Memory B cell (primary cell): ENCODE measurements at regions not wholly inside any gene's neighbourhood (a gene's known extent, or its start where the extent isn't known, plus 50 kb on each side); places are given as distances from the start of the nearest gene placed in this dataset.

Experiments
- ATAC-seq: fragments of 150-1000 bp; cut with Tn5 transposase; 2 replicates; pipeline ENCODE4 v1.10.0; 2021; ENCODE audit warnings: low read depth, mild to moderate bottlenecking, moderate library complexity
- DNase-seq, 2 donors: peaks; one replicate each; pipeline ENCODE4 v3.0.0; 2022; ENCODE audit warnings: low spot score in 2 of 2
- H3K27ac Mint-ChIP-seq: one replicate; pipeline ENCODE4 v1.8.0; 2022; ENCODE audit warnings: mild to moderate bottlenecking, moderate library complexity, mixed read lengths
- H3K27me3 Mint-ChIP-seq: one replicate; pipeline ENCODE4 v1.8.0; 2022; ENCODE audit warnings: mixed read lengths
- H3K36me3 Mint-ChIP-seq: one replicate; pipeline ENCODE4 v1.8.0; 2022; ENCODE audit warnings: mild to moderate bottlenecking, mixed read lengths
- H3K4me1 Mint-ChIP-seq: one replicate; pipeline ENCODE4 v1.8.0; 2022; ENCODE audit warnings: mixed read lengths
- H3K4me3 Mint-ChIP-seq: one replicate; pipeline ENCODE4 v1.8.0; 2022; ENCODE audit warnings: mild to moderate bottlenecking, moderate library complexity, mixed read lengths
- H3K9me3 Mint-ChIP-seq: one replicate; pipeline ENCODE4 v1.8.0; 2022; ENCODE audit warnings: mixed read lengths

DNA sequence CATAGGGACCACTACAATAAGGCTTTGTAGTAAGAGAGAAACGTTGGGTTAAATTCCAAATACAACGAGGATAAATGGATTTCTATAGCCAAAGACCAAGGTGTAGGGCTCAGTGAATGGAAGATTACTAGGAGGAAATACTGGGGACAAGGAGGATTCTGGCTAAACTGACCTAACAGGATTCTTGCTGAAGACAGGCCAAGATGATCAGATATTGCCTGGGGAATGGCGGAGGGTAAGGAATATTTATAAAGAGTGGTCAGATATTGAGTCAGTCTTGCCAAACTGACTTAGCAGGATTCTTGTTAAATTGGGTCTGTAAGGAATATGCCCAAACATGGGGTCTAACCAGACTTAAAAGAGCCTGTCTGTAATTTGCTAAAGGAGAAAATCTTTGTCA is 463.8 kb downstream of the EDEM1 start:
- H3K36me3 Mint-ChIP-seq, result no peaks in the 10 kb centered on the region
- no peak for ATAC-seq

DNA sequence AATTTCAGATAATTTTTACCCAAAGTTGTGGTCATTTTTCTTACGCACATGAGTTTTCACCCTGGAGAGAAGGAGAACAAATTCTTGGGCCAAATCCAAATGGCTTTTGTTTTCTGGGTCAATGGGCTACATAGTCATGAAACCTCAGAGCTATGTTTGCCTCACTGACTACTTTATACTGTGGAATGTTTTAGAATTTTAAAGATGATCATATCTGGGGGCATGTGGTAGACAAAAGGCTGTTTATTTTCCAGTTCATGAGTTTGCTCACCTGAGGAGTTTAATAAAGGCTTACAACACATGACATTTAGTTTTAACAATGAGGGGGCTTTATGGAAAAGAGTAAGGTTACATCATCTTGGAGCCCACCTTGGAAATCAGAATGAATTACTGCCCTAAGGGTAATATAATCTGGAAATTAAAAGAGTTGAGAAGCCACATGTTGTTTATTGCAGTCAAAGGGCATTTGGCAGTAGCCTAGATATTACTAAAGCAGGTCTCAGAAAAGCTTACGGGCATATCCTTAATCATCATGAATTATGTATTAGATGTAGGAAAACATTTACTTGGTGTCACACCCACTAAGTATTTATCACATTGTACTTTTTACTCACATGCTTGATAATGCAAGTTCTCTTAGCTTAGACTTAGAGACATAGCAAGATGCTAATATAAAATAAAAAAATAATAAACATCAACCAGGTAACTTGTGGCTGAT is 466.1 kb downstream of the EDEM1 start:
- Mint-ChIP-seq H3K36me3 (peaks cover 2% of the 10 kb centered on the region), H3K27ac (no peak overlapping the region), H3K9me3 (peaks cover 5% of the 10 kb centered on the region), H3K27me3 (peaks cover 4% of the 10 kb centered on the region), H3K4me1 (no peaks in the 10 kb centered on the region), H3K4me3 (no peak overlapping the region)
- DNase-seq (no peak), ATAC-seq (no peak)

More for the DNA sequence above, 463.8 kb downstream of the EDEM1 start:
- DNase-seq, result no peak
- no peaks in the 10 kb centered on the region for H3K27me3 Mint-ChIP-seq
- H3K4me1 Mint-ChIP-seq, result no peaks in the 10 kb centered on the region
- no peaks in the 10 kb centered on the region for H3K9me3 Mint-ChIP-seq
- no peak overlapping the region for H3K4me3 Mint-ChIP-seq
- no peak overlapping the region for H3K27ac Mint-ChIP-seq

DNA sequence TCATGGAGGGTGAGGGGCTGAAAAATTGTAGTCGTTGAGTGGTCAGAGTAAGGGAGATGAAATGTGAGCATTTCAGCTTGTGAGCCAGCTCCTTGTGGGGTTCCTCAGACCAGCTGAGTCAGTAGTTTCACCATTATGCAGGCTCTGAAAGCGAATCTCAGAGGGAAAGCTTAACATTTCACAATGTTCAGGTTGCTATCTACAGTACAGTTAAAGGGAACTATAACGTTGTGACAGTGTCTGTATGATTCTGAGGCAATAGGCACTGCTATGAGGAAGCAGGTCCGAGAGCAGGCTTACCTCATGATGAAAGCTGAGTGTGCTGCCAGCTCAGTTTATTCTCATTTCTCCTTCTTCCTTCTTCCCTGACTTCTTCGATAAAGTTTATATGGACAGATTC is 469.6 kb downstream of the EDEM1 start:
- no peak for ATAC-seq
- Mint-ChIP-seq H3K4me1 (no peaks in the 10 kb centered on the region), H3K27ac (no peak overlapping the region), H3K4me3 (no peak overlapping the region), H3K36me3 (peaks cover 2% of the 10 kb centered on the region), H3K9me3 (peaks cover 8% of the 10 kb centered on the region), H3K27me3 (peaks cover 4% of the 10 kb centered on the region)
- no peak for DNase-seq

DNA sequence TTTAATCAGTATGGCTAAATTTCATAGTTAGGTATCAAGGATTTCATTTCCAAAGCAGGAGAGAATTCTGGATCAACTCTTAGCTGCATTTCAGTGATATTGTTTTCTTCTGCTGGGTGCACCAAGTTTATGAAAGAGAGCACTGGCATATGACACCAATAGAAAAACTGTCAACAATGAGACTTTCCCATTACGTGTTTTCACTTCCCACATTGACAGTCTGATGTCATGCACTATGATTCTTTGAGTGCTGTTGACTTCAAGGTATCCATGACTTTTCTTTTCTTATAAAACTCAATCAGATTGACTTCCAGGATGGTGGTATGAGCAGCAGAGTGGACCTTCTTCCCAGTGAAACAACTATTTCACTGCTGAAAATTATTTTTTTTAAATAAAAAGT is 476.1 kb downstream of the EDEM1 start:
- Mint-ChIP-seq H3K27ac (no peak overlapping the region), H3K4me1 (no peaks in the 10 kb centered on the region), H3K36me3 (peaks cover 2% of the 10 kb centered on the region), H3K9me3 (peaks cover 5% of the 10 kb centered on the region), H3K4me3 (no peak overlapping the region), H3K27me3 (no peaks in the 10 kb centered on the region)
- DNase-seq (no peak), ATAC-seq (no peak)

DNA sequence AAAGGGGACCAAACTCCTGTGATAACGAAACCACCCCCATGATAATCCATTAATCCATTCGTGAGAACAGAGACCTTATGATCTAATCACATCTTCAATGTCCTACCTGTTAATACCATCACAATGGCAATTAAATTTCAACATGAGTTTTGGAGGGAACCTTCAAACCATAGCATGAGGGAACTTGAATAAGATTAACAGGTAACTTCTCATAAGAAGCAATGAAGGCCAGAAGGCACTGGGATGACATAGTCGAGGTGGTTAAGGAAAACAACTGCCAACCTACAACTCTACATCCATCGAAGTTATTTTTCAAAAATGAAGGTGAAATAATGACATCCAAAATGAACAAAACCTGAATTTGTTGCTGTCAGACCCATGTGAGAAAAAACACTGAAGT is 478.9 kb downstream of the EDEM1 start:
- H3K4me3 Mint-ChIP-seq, result no peak overlapping the region
- ATAC-seq, result no peak

DNA sequence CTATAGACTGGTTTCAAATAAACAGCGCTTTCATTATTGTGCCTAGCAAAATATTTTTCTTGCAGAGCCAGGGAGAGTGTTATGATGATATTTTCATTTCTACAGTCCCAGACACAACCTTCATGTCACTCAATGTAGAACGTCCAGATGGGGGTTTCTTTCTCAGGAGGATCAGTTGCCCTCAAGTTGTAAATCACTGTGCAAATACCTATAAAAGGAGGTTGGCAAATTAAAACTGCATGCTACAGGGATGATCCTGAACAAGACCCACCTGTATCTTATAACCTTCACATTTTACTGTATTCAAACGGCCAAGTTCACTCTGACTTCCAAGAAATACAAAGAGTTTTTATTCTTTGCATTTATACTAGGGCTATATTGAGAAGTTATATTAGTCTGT is 486.0 kb downstream of the EDEM1 start:
- Mint-ChIP-seq H3K4me1 (no peaks in the 10 kb centered on the region), H3K4me3 (no peak overlapping the region), H3K36me3 (no peaks in the 10 kb centered on the region), H3K27ac (no peak overlapping the region), H3K9me3 (peaks cover 7% of the 10 kb centered on the region), H3K27me3 (no peaks in the 10 kb centered on the region)
- DNase-seq (no peak), ATAC-seq (no peak)

More for the DNA sequence above, 478.9 kb downstream of the EDEM1 start:
- H3K36me3 Mint-ChIP-seq, result peaks cover 2% of the 10 kb centered on the region
- no peak overlapping the region for H3K27ac Mint-ChIP-seq
- DNase-seq, result no peak
- peaks cover 3% of the 10 kb centered on the region for H3K9me3 Mint-ChIP-seq
- H3K27me3 Mint-ChIP-seq, result no peaks in the 10 kb centered on the region
- H3K4me1 Mint-ChIP-seq, result no peaks in the 10 kb centered on the region

DNA sequence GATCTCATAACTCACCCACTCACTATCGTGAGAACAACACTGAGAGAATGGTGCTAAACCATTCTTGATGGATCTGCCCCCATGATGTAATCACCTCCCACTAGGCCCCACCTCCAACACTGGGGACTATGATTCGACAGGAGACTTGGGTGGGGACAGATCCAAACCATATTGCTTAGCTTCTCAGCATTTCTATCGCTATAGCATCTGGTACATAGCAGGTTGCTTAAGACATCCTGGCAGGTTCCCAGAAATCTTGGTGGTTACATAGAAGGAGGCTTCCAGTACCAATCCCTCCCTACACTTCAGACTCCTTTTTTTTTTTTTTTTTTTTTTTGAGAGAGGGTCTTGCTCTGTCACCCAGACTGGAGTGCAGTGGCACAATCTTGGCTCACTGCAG is 487.8 kb downstream of the EDEM1 start:
- DNase-seq (no peak), ATAC-seq (no peak)
- Mint-ChIP-seq H3K9me3 (peaks cover 9% of the 10 kb centered on the region), H3K4me3 (no peak overlapping the region), H3K27ac (no peak overlapping the region), H3K27me3 (no peaks in the 10 kb centered on the region), H3K36me3 (no peaks in the 10 kb centered on the region), H3K4me1 (no peaks in the 10 kb centered on the region)

DNA sequence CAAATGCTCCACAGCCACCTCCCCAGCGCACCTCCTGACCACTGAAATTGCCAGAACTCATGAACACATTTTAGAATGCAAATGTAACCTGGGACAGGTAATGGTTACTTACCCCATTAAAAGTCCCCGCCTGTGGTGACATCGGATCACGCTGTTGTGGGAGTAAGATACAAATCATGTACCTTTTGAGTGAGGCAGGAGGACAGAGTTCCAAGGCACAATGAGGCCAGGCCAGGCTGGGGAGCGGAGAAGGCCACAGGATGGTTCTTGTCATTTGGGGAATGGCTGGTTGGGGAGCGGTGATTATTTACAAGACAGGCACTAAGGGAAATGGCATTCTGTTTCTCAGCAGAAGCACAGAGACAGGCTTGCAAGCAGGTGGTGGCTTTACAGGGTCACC is 490.0 kb downstream of the EDEM1 start:
- ATAC-seq (no peak), DNase-seq (no peak)
- Mint-ChIP-seq H3K27ac (no peak overlapping the region), H3K36me3 (no peaks in the 10 kb centered on the region), H3K27me3 (no peaks in the 10 kb centered on the region), H3K9me3 (peaks cover 11% of the 10 kb centered on the region), H3K4me1 (no peaks in the 10 kb centered on the region), H3K4me3 (no peak overlapping the region)

DNA sequence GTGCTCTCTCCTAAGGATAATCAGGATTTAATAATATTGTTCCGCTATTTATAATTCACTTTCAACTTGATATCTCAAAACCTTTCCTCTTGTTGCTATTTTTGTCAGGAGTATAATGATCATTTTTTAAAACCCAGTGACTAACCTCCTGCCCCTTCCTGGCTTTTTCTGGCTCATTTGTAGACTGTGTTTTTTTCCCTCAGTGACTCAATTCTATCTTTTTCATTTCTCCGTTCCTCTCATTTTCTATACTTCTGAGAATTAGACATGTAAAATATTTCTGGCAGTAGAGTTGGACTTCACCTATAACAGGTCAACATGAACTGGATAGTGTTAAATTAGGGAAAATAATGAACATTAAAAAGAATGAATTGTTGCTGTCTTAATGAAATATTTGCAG is 490.7 kb downstream of the EDEM1 start:
- H3K9me3 Mint-ChIP-seq, result peaks cover 11% of the 10 kb centered on the region
- ATAC-seq, result no peak
- H3K36me3 Mint-ChIP-seq, result no peaks in the 10 kb centered on the region
- H3K27me3 Mint-ChIP-seq, result no peaks in the 10 kb centered on the region
- no peak overlapping the region for H3K4me3 Mint-ChIP-seq
- no peaks in the 10 kb centered on the region for H3K4me1 Mint-ChIP-seq
- no peak overlapping the region for H3K27ac Mint-ChIP-seq
- DNase-seq, result no peak

DNA sequence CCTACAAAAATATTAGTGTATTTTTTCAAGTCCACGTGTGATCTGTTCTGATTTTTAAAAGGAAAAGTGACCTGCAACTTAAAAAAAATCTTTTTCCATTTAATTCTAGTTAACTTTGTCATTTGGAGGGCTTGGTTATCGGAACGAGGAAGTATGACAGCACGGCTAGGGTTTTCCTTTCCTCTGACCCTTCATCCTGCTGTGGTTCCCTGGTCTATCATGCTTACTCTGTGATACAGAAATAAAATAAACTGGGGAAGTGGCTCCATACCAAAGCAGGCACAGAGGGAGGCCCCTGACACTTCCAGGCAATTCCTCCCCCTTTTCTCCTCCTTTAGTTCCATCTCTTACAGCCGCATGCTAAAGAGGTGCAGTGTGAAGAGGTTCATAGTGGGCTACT is 491.3 kb downstream of the EDEM1 start:
- DNase-seq (no peak), ATAC-seq (no peak)
- Mint-ChIP-seq H3K9me3 (peaks cover 11% of the 10 kb centered on the region), H3K4me3 (no peak overlapping the region), H3K27ac (no peak overlapping the region), H3K4me1 (no peaks in the 10 kb centered on the region), H3K27me3 (no peaks in the 10 kb centered on the region), H3K36me3 (no peaks in the 10 kb centered on the region)

DNA sequence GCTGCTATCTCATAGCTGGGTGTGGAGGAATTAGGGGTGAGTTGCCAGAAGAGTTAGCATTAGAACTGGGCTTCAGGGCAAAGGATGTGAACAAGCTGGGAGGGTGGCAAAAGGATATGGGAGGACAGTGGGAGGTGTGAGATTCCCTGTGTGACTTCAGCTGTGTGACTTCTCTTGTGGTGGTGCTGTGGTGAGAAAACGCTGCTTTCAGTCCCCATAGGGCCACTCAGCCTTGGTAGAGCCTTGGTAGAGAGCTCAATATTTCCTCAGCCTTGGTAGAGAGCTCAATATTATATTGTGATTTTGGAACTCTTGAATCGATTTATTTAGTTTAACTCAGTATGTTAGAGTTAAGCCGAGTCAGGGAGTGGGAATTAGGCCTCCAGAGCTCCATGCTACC is 499.7 kb downstream of the EDEM1 start:
- H3K4me1 Mint-ChIP-seq, result no peaks in the 10 kb centered on the region
- peaks cover 6% of the 10 kb centered on the region for H3K9me3 Mint-ChIP-seq
- H3K27me3 Mint-ChIP-seq, result peaks cover 2% of the 10 kb centered on the region
- no peaks in the 10 kb centered on the region for H3K36me3 Mint-ChIP-seq
- no peak overlapping the region for H3K27ac Mint-ChIP-seq
- H3K4me3 Mint-ChIP-seq, result no peak overlapping the region
- DNase-seq (no peak), ATAC-seq (no peak)

DNA sequence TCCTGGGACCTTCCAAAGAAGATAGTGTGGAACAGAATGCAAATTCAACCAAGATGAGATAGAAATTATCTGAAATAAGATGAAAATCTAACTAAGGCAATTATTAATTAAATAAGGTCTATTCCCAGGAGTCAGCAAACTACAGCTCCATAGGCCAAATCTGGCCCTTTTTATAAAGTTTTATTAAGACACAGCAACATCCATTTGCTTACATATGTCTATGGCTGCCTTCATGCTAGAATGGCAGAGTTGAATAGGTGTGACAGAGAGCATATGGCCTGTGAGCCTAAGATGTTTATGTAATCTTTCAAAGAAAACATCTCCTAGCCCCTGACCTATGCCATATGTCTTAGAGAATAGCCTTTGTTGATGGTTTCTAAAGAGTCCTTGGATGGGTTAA is 503.0 kb downstream of the EDEM1 start:
- H3K27ac Mint-ChIP-seq, result no peak overlapping the region
- H3K27me3 Mint-ChIP-seq, result peaks cover 2% of the 10 kb centered on the region
- no peaks in the 10 kb centered on the region for H3K36me3 Mint-ChIP-seq
- no peak for DNase-seq
- no peak overlapping the region for H3K4me3 Mint-ChIP-seq
- H3K9me3 Mint-ChIP-seq, result peaks cover 8% of the 10 kb centered on the region
- no peak for ATAC-seq
- H3K4me1 Mint-ChIP-seq, result no peaks in the 10 kb centered on the region

DNA sequence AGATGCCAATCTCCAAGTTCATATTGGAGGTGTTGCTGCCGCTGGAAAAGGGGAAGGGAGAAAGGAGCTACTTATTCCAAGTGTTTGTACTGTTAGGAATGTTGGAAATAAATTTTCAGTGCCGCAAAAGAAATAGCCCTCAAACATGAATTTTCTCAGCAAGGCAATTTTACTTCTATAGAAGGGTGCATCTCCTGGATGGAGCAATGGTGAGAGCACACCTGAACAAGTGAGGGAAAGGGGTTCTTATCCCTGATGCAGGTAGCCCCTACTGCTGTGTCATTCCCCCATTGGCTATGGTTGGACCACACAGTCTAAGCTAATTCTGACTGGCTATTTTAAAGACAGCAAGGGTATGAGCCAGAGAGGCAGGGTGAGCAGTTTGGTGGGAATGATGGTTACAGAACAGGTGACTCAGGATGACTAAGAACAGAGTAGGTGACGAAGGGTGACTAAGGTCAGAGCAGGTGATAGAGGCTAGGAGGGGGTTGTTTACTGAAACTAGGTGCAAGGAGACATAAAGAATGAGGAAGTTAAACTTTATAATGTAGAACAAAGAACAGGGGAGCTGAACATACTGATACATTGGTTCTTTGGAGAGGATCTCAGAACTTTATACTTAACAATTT is 503.5 kb downstream of the EDEM1 start:
- peaks cover 7% of the 10 kb centered on the region for H3K9me3 Mint-ChIP-seq
- no peak overlapping the region for H3K4me3 Mint-ChIP-seq

DNA sequence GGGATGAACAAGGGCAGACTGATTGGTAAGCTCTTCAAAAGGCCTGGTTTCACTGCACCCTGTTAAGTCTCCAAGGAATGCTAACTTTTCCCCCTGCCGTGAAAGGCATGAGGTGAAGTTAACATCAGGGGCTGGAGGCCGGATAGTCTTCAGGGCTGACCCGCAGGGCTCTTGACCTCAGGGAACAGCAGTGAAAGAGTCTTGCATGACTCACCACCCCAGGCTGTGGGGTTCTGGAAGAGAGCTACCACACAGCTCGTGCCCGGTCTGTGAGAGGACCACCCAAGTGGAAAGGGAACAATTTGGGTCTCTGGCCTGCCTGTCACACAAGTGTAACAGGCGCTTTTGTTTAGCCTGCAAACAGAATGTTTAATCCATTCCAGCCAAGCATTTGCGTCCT is 504.9 kb downstream of the EDEM1 start:
- DNase-seq (no peak), ATAC-seq (no peak)
- Mint-ChIP-seq H3K4me1 (no peaks in the 10 kb centered on the region), H3K9me3 (peaks cover 7% of the 10 kb centered on the region), H3K36me3 (no peaks in the 10 kb centered on the region), H3K27me3 (no peaks in the 10 kb centered on the region), H3K27ac (no peak overlapping the region), H3K4me3 (no peak overlapping the region)

More for the DNA sequence above, 503.5 kb downstream of the EDEM1 start:
- ATAC-seq, result no peak
- no peak for DNase-seq
- Mint-ChIP-seq H3K27me3 (no peaks in the 10 kb centered on the region), H3K27ac (no peak overlapping the region), H3K4me1 (no peaks in the 10 kb centered on the region), H3K36me3 (no peaks in the 10 kb centered on the region)

DNA sequence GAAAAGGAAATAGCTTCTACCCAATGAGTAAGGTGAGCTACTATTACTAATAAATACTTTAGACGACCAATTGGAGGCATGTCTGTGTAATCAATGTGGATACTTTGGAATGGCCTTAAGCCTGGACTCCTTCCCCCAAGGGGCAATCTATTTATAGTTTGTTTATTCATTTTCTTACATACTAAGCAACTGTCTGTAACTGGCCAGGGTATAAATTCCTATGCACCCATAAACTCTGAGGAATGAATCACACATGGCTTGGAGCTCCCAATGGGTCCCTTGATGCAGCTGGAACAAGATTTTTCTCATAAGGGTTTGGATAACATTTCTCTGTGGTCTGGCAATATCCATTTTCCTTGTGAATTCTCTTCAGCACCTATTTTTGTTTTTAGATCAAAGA is 506.8 kb downstream of the EDEM1 start:
- ATAC-seq, result no peak
- no peaks in the 10 kb centered on the region for H3K36me3 Mint-ChIP-seq

More for the DNA sequence above, 506.8 kb downstream of the EDEM1 start:
- Mint-ChIP-seq H3K9me3 (peaks cover 7% of the 10 kb centered on the region), H3K27ac (no peak overlapping the region), H3K4me3 (no peak overlapping the region), H3K27me3 (no peaks in the 10 kb centered on the region), H3K4me1 (no peaks in the 10 kb centered on the region)
- no peak for DNase-seq
